Right lobe of liver (tissue), 4 donors: ENCODE measurements at regions not wholly inside any gene's neighbourhood (a gene's known extent, or its start where the extent isn't known, plus 50 kb on each side); places are given as distances from the start of the nearest gene placed in this dataset.

Experiments
- POLR2A ChIP-seq: fragments of 450-650 bp; IDR thresholded peaks from one replicate; pipeline ENCODE4 v1.6.1; 2017; ENCODE audit warnings: antibody characterized with exemption, mild to moderate bottlenecking
- TF ChIP-seq, protein P1 (sequence below), 4 donors: fragments of 200-600 bp in 3 of 4; fragments of 450-650 bp in 1 of 4; IDR thresholded peaks; one replicate each; pipeline versions ENCODE4 v1.5.1 to v1.8.0; 2016 to 2022; ENCODE audit warnings: antibody characterized with exemption in 4 of 4, mild to moderate bottlenecking in 2 of 4
- donor health status: DM: no; HTN: no; CAD: no.
- donor health status: DM: no; HTN: no; CAD: no.
- donor health status: DM: no; HTN: yes; CAD: no.

DNA sequence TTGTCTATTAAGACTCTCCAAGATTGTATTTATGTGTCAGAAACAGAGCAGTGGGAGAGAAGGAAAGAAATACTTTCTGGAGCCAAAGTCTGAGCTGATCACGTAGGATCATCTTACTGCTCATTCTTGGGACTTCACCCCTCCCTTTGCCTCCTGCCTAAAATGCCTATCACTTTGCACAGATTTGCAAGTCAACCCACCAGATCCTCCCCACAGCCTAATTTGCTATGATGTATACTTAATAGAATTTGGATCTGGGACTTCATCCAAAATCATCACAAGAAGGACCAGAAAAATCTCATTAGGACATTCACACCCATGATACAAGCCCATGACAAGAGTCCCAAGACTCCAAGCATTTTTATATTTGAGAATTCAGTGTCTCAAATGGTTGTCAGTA lies 290.2 kb downstream of the FBXW7 start:
- TF ChIP-seq, protein P1, sequence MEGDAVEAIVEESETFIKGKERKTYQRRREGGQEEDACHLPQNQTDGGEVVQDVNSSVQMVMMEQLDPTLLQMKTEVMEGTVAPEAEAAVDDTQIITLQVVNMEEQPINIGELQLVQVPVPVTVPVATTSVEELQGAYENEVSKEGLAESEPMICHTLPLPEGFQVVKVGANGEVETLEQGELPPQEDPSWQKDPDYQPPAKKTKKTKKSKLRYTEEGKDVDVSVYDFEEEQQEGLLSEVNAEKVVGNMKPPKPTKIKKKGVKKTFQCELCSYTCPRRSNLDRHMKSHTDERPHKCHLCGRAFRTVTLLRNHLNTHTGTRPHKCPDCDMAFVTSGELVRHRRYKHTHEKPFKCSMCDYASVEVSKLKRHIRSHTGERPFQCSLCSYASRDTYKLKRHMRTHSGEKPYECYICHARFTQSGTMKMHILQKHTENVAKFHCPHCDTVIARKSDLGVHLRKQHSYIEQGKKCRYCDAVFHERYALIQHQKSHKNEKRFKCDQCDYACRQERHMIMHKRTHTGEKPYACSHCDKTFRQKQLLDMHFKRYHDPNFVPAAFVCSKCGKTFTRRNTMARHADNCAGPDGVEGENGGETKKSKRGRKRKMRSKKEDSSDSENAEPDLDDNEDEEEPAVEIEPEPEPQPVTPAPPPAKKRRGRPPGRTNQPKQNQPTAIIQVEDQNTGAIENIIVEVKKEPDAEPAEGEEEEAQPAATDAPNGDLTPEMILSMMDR (IDR thresholded peaks at IDR 0.05) = no peak
- TF ChIP-seq POLR2A = no peak
